ENCODE measurements at regions not wholly inside any gene's neighbourhood (a gene's known extent, or its start where the extent isn't known, plus 50 kb on each side); places are given as distances from the start of the nearest gene placed in this dataset.
"Not testable (repeated sequence)": the region's sequence is repeated elsewhere in the genome, so short reads cannot be mapped to it uniquely, and the experiment has no call there.

- no peak for DNase-seq
These were observed 724.6 kb downstream of the SLITRK5 start for GRCh38 chr13:88395804-88396203.

GRCh38 chr13:88411696-88412095 is 740.5 kb downstream of the SLITRK5 start:
- peak in 1 of 51 donors; percentile 26 for DNase-seq

- no peak for DNase-seq
These were observed 746.6 kb downstream of the SLITRK5 start for GRCh38 chr13:88417801-88418200.

- DNase-seq = no peak
These were observed 753.3 kb downstream of the SLITRK5 start for GRCh38 chr13:88424463-88424862.

GRCh38 chr13:88426661-88427060 is 755.5 kb downstream of the SLITRK5 start:
- no peak for DNase-seq

- no peak for DNase-seq
These were observed 758.7 kb downstream of the SLITRK5 start for GRCh38 chr13:88429862-88430261.

- DNase-seq = no peak
These were observed 763.8 kb downstream of the SLITRK5 start for GRCh38 chr13:88434953-88435352.

- DNase-seq = no peak
These were observed 765.8 kb downstream of the SLITRK5 start for GRCh38 chr13:88436974-88437373.

GRCh38 chr13:88450515-88450914 is 779.3 kb downstream of the SLITRK5 start:
- DNase-seq = no peak

- DNase-seq = no peak
These were observed 785.0 kb downstream of the SLITRK5 start for GRCh38 chr13:88456151-88456550.

GRCh38 chr13:88459331-88459730 is 788.2 kb downstream of the SLITRK5 start:
- no peak for DNase-seq

GRCh38 chr13:88461272-88462009 is 790.3 kb downstream of the SLITRK5 start:
- DNase-seq = no peak

- DNase-seq = no peak
These were observed 793.7 kb downstream of the SLITRK5 start for GRCh38 chr13:88464851-88465250.

- DNase-seq = no peak
These were observed 801.1 kb downstream of the SLITRK5 start for GRCh38 chr13:88472316-88472715.

- no peak for DNase-seq
These were observed 812.0 kb downstream of the SLITRK5 start for GRCh38 chr13:88483202-88483601.

GRCh38 chr13:88507909-88508308 is 836.7 kb downstream of the SLITRK5 start:
- no peak for DNase-seq

GRCh38 chr13:88512993-88513392 is 841.8 kb downstream of the SLITRK5 start:
- not testable (repeated sequence) for DNase-seq

- DNase-seq = no peak
These were observed 855.1 kb downstream of the SLITRK5 start for GRCh38 chr13:88526186-88526852.

GRCh38 chr13:88526853-88527215 is 855.7 kb downstream of the SLITRK5 start:
- no peak for DNase-seq

GRCh38 chr13:88541994-88542393 is 870.8 kb downstream of the SLITRK5 start:
- no peak for DNase-seq

GRCh38 chr13:88544836-88545235 is 873.7 kb downstream of the SLITRK5 start:
- no peak for DNase-seq

- DNase-seq = no peak
These were observed 881.8 kb downstream of the SLITRK5 start for GRCh38 chr13:88552966-88553365.

- no peak for DNase-seq
These were observed 894.4 kb downstream of the SLITRK5 start for GRCh38 chr13:88565566-88565965.

Data from hypothalamus (tissue), 51 donors.